K562 (cell line): ENCODE measurements at regions not wholly inside any gene's neighbourhood (a gene's known extent, or its start where the extent isn't known, plus 50 kb on each side); places are given as distances from the start of the nearest gene placed in this dataset.
"Not testable (repeated sequence)": the region's sequence is repeated elsewhere in the genome, so short reads cannot be mapped to it uniquely, and the experiment has no call there.

Experiments
- ATAC-seq: fragments of 200-7000 bp; cut with Tn5 transposase; 3 replicates; pipeline ENCODE4 v1.9.1; 2020; ENCODE audit warnings: moderate library complexity
- BruUV-seq: library from RNA; stranded (reverse); fragments of 400-500 nt; replicated peaks from 2 replicates; lab custom pipeline; 2021; lab: Mats Ljungman, UMichigan
- CTCF ChIA-PET: fragments of 300-600 bp; formaldehyde crosslinking; extraction: SDS; loops from one replicate; lab custom pipeline; 2021; ENCODE audit warnings: low intra/inter-chr PET ratio; lab: Yijun Ruan, JAX
- POLR2A ChIA-PET: fragments of 300-600, 350-650 bp; sonication (Branson Sonifier 250); formaldehyde crosslinking; extraction: SDS; loops from one replicate; lab custom pipeline; 2021; ENCODE audit warnings: antibody characterized with exemption, inconsistent platforms; lab: Yijun Ruan, JAX
- DNase-seq, 4 experiments: peaks; one replicate each; pipeline versions ENCODE4 v3.0.0 to v3.0.0-alpha.2; 2011 to 2018; ENCODE audit warnings: low spot score in 3 of 4, mixed read lengths in 3 of 4; ENCODE audit errors: extremely low read depth in 1 of 4
- FAIRE-seq: peaks from 2 replicates; lab custom pipeline; 2011; peaks lifted over from hg19 to GRCh38; lab: Jason Lieb, UNC
- H2AFZ ChIP-seq: 2 replicates; pipeline ENCODE4 v1.6.0; 2011; ENCODE audit warnings: low read depth, low read length, control low read depth, inconsistent platforms
- H3K27ac ChIP-seq: fragments of 200-600 bp; 3 replicates; pipeline ENCODE4 v1.8.0; 2011; ENCODE audit warnings: low read depth, mild to moderate bottlenecking, control low read depth, inconsistent platforms, low read length, moderate library complexity, mixed read lengths; ENCODE audit errors: extremely low read depth
- H3K27me3 ChIP-seq, 2 experiments: fragments of 300-600 bp in 1 of 2; 2 replicates in 1 of 2; 3 replicates in 1 of 2; pipeline versions ENCODE4 v1.6.0 to v1.8.0; 2011; ENCODE audit warnings: inconsistent platforms in 2 of 2, low read length in 2 of 2, mild to moderate bottlenecking in 1 of 2, mixed read lengths in 1 of 2, moderate library complexity in 1 of 2; ENCODE audit not compliant: control insufficient read depth in 2 of 2, insufficient read depth in 2 of 2
- H3K36me3 ChIP-seq: fragments of 300-600 bp; 3 replicates; pipeline ENCODE4 v1.8.0; 2011; ENCODE audit warnings: mild to moderate bottlenecking, low read length, inconsistent platforms; ENCODE audit not compliant: control insufficient read depth, insufficient read depth
- H3K4me1 ChIP-seq, 2 experiments: fragments of 200-600 bp in 1 of 2; replicated peaks in 1 of 2; 2 replicates in 1 of 2; 3 replicates in 1 of 2; pipeline versions ENCODE4 v1.5.1 to v1.8.0; 2011; ENCODE audit warnings: inconsistent platforms in 2 of 2, low read length in 2 of 2, mild to moderate bottlenecking in 1 of 2, mixed read lengths in 1 of 2, moderate library complexity in 1 of 2; ENCODE audit not compliant: control insufficient read depth in 2 of 2, insufficient read depth in 2 of 2
- H3K4me2 ChIP-seq: 2 replicates; pipeline ENCODE4 v1.6.1; 2011; ENCODE audit warnings: low read length, control low read depth, inconsistent platforms, mixed read lengths; ENCODE audit not compliant: insufficient read depth
- H3K4me3 ChIP-seq: fragments of 200-600 bp; sonication (generic), shearing (Covaris generic); 2 replicates; pipeline ENCODE4 v1.5.1; 2016; ENCODE audit warnings: control low read depth, inconsistent platforms
- H3K79me2 ChIP-seq: fragments of 200-600 bp; 3 replicates; pipeline ENCODE4 v1.8.0; 2011; ENCODE audit warnings: low read length, inconsistent platforms; ENCODE audit not compliant: control insufficient read depth, insufficient read depth
- H3K9ac ChIP-seq, 2 experiments: 2 replicates each; pipeline versions ENCODE4 v1.6.0 to v1.6.1; 2011; ENCODE audit warnings: low read depth in 2 of 2, low read length in 2 of 2, control low read depth in 1 of 2, inconsistent platforms in 1 of 2, mild to moderate bottlenecking in 1 of 2, mixed read lengths in 1 of 2; ENCODE audit not compliant: insufficient read depth in 1 of 2
- H3K9me1 ChIP-seq: one replicate; pipeline ENCODE4 v1.6.0; 2011; ENCODE audit warnings: inconsistent platforms, mild to moderate bottlenecking, low read length, moderate library complexity; ENCODE audit not compliant: control insufficient read depth, insufficient read depth
- H3K9me3 ChIP-seq: replicated peaks from 2 replicates; pipeline ENCODE4 v1.5.1; 2011; ENCODE audit warnings: low read depth, low read length, inconsistent platforms; ENCODE audit not compliant: control insufficient read depth, insufficient read depth
- H4K20me1 ChIP-seq: replicated peaks from 2 replicates; pipeline ENCODE4 v1.6.1; 2011; ENCODE audit warnings: low read length, inconsistent platforms, mixed read lengths; ENCODE audit not compliant: control insufficient read depth, insufficient read depth
- ATF7 ChIP-seq: fragments of 450-650 bp; IDR thresholded peaks from 2 replicates; pipeline ENCODE4 v1.7.1; 2014; ENCODE audit warnings: mild to moderate bottlenecking, moderate library complexity
- CREM ChIP-seq: IDR thresholded peaks from 2 replicates; pipeline ENCODE4 v1.6.1; 2014; ENCODE audit warnings: antibody characterized with exemption, low read depth
- CXXC5 ChIP-seq: fragments of 250-450 bp; sonication (Bioruptor Pico); IDR thresholded peaks from 2 replicates; pipeline ENCODE4 v1.8.0; 2022; ENCODE audit warnings: inconsistent platforms, mild to moderate bottlenecking, moderate library complexity
- HCFC1 ChIP-seq: IDR thresholded peaks from 2 replicates; pipeline ENCODE4 v1.6.1; 2012; ENCODE audit warnings: low read depth, low read length, improper control_type of control experiment
- KDM5B ChIP-seq: fragments of 200-600 bp; sonication (generic); IDR thresholded peaks from 2 replicates; pipeline ENCODE4 v1.6.1; 2012; ENCODE audit warnings: low read depth, mild to moderate bottlenecking, moderate library complexity, low read length, control low read depth, inconsistent platforms; ENCODE audit not compliant: insufficient replicate concordance
- L3MBTL2 ChIP-seq: fragments of 450-650 bp; IDR thresholded peaks from 2 replicates; pipeline ENCODE4 v1.6.1; 2016; ENCODE audit warnings: mild to moderate bottlenecking, moderate library complexity
- MEIS2 ChIP-seq: fragments of 450-650 bp; IDR thresholded peaks from 2 replicates; pipeline ENCODE4 v1.6.1; 2014; ENCODE audit warnings: mild to moderate bottlenecking; ENCODE audit not compliant: partially characterized antibody
- MYC ChIP-seq, 2 experiments: fragments of 250-450 bp in 1 of 2; sonication (Bioruptor Pico) in 1 of 2; IDR thresholded peaks; 2 replicates each; pipeline versions ENCODE4 v1.5.1 to v1.6.1; 2012 to 2021; ENCODE audit warnings: low read depth in 2 of 2, borderline replicate concordance in 1 of 2, improper control_type of control experiment in 1 of 2, low read length in 1 of 2, mild to moderate bottlenecking in 1 of 2, moderate library complexity in 1 of 2
- NRF1 ChIP-seq, 2 experiments: fragments of 450-650 bp; IDR thresholded peaks in 1 of 2; conservative IDR thresholded peaks in 1 of 2; 2 replicates each; pipeline ENCODE4 v1.6.1; 2014; ENCODE audit warnings: mild to moderate bottlenecking in 2 of 2
- PHF8 ChIP-seq: fragments of 200-600 bp; sonication (generic); IDR thresholded peaks from 2 replicates; pipeline ENCODE4 v1.6.1; 2012; ENCODE audit warnings: mixed run types, mild to moderate bottlenecking, inconsistent platforms, low read length, moderate library complexity, borderline replicate concordance
- POLR2A ChIP-seq: fragments of 450-650 bp; conservative IDR thresholded peaks from 2 replicates; pipeline ENCODE4 v1.6.1; 2016
- POLR2G ChIP-seq: fragments of 200-400 bp; formaldehyde crosslinking; IDR thresholded peaks from 2 replicates; pipeline ENCODE4 v1.6.1; 2017; ENCODE audit warnings: low read depth, mild to moderate bottlenecking, antibody characterized with exemption, low read length, moderate library complexity
- RBBP5 ChIP-seq: fragments of 200-600 bp; sonication (generic); IDR thresholded peaks from 2 replicates; pipeline ENCODE4 v1.6.1; 2012; ENCODE audit warnings: borderline replicate concordance, mild to moderate bottlenecking, low read length, control low read depth, inconsistent platforms; ENCODE audit not compliant: insufficient read depth, poor library complexity, severe bottlenecking
- RBFOX2 ChIP-seq: fragments of 200-400 bp; formaldehyde crosslinking; IDR thresholded peaks from 2 replicates; pipeline ENCODE4 v1.6.1; 2017; ENCODE audit warnings: low read depth, mild to moderate bottlenecking, low read length, moderate library complexity
- RFX1 ChIP-seq: fragments of 450-650 bp; IDR thresholded peaks from 2 replicates; pipeline ENCODE4 v1.6.1; 2016; ENCODE audit warnings: mild to moderate bottlenecking, moderate library complexity
- TAF1 ChIP-seq: IDR thresholded peaks from 2 replicates; pipeline ENCODE4 v1.6.1; 2011; ENCODE audit warnings: mild to moderate bottlenecking, low read length, moderate library complexity; ENCODE audit not compliant: insufficient read depth, control insufficient read depth, severe bottlenecking; ENCODE audit errors: extremely low read depth
- YY1 ChIP-seq, 3 experiments: IDR thresholded peaks; 2 replicates each; pipeline ENCODE4 v1.6.1; 2011; ENCODE audit warnings: low read length in 2 of 3, mild to moderate bottlenecking in 2 of 3, moderate library complexity in 2 of 3, borderline replicate concordance in 1 of 3, control low read depth in 1 of 3, low read depth in 1 of 3; ENCODE audit not compliant: insufficient read depth in 3 of 3, insufficient replicate concordance in 2 of 3, control insufficient read depth in 1 of 3, insufficient read length in 1 of 3; ENCODE audit errors: extremely low read depth in 1 of 3
- ZBTB2 ChIP-seq: fragments of 450-650 bp; IDR thresholded peaks from 2 replicates; pipeline ENCODE4 v1.6.1; 2016; ENCODE audit warnings: antibody characterized with exemption
- ZFP91 ChIP-seq: sonication (generic); formaldehyde crosslinking; IDR thresholded peaks from 2 replicates; pipeline ENCODE4 v1.8.0; 2022; ENCODE audit warnings: mild to moderate bottlenecking, missing genetic modification reagents
- ZFX ChIP-seq: sonication (generic); formaldehyde crosslinking; IDR thresholded peaks from 2 replicates; pipeline ENCODE4 v1.8.0; 2022; ENCODE audit warnings: mild to moderate bottlenecking, missing genetic modification reagents, moderate library complexity
- WGBS: fragments of 100-300 bp; shearing (Covaris generic); methylation state at CpG from one replicate; pipeline ENCODE4 v1.1.6; 2016; ENCODE audit warnings: low coverage, mixed read lengths; ENCODE audit not compliant: insufficient coverage; ENCODE audit errors: missing lambda C conversion rate; 5-methylcytosine and 5-hydroxymethylcytosine counted together
- in situ Hi-C: fragments of 300-500 bp; cut with MboI; formaldehyde crosslinking; loops from 4 replicates; pipeline ENCODE4 v1.15.0; 2018; ENCODE audit warnings: inconsistent platforms, mixed read lengths
- intact Hi-C: fragments of 100-400 bp; cut with micrococcal nuclease; formaldehyde crosslinking; loops from 2 replicates; pipeline ENCODE4 v1.14.2; 2022

- peak overlapping the region; percentile 67; the same call in 2 of the 3 replicates for H3K27ac ChIP-seq
- BruUV-seq; intact Hi-C loops; H3K9me1 ChIP-seq; POLR2A ChIA-PET; H3K9me3 ChIP-seq; H4K20me1 ChIP-seq; in situ Hi-C loops; H3K36me3 ChIP-seq; FAIRE-seq; CTCF ChIA-PET; H3K27me3 ChIP-seq; TF ChIP-seq MYC (CRISPR knock-in tag; IDR thresholded peaks at IDR 0.05; ENCODE audit: borderline replicate concordance, low read depth): not testable (repeated sequence)
- 8% methylated on average over 24 of the region's 28 CpGs for WGBS
- peak overlapping the region; percentile 76 for H3K4me2 ChIP-seq
- ATAC-seq: peak; percentile 97
- peak; percentile 53 to 95 (median 59) for DNase-seq
- H3K9ac ChIP-seq: peak overlapping the region; percentile 69 to 88
- H3K4me1 ChIP-seq: peaks cover 0 to 17% of the 10 kb centered on the region in 2 experiments; a peak in 2 of 5 replicates
- peaks cover 31% of the 10 kb centered on the region for H3K79me2 ChIP-seq
- peak overlapping the region; percentile 80 for H2AFZ ChIP-seq
- peak overlapping the region; percentile 53 for H3K4me3 ChIP-seq
- TF ChIP-seq TAF1: peak; percentile 34
- TF ChIP-seq CXXC5: 0 out of 2 replicates have a peak, but pooled peaks have one; percentile 28
- peak; percentile 50 for TF ChIP-seq POLR2A
- peak; percentile 83 for TF ChIP-seq POLR2G
- peak; percentile 33; the same call in 1 of the 2 replicates for TF ChIP-seq MYC (IDR thresholded peaks at IDR 0.05; ENCODE audit: low read depth, low read length)
- TF ChIP-seq MEIS2: peak; percentile 69
- TF ChIP-seq KDM5B: peak; percentile 53
- TF ChIP-seq ATF7: peak; percentile 28; the same call in 1 of the 2 replicates
- peak; percentile 52 for TF ChIP-seq ZFX (CRISPR knock-in tag)
- TF ChIP-seq RBBP5: peak; percentile 38
- TF ChIP-seq NRF1 (conservative IDR thresholded peaks at IDR 0.05 in 1 of 2, IDR thresholded peaks at IDR 0.05 in 1 of 2): peak; percentile 95 to 96
- peak; percentile 78 for TF ChIP-seq RFX1
- TF ChIP-seq YY1 (IDR thresholded peaks at IDR 0.05; ENCODE audit: borderline replicate concordance in 1 of 3, control insufficient read depth in 1 of 3, extremely low read depth in 1 of 3, insufficient read depth in 3 of 3, insufficient read length in 1 of 3, insufficient replicate concordance in 2 of 3, low read depth in 1 of 3, low read length in 2 of 3): peak; percentile 16 to 87 (median 69)
- TF ChIP-seq HCFC1: peak; percentile 31; the same call in 1 of the 2 replicates
- peak; percentile 96 for TF ChIP-seq ZFP91
- TF ChIP-seq L3MBTL2: peak; percentile 37
- TF ChIP-seq PHF8: peak; percentile 56; the same call in 1 of the 2 replicates
- peak; percentile 94 for TF ChIP-seq ZBTB2
- peak; percentile 68 for TF ChIP-seq CREM
- TF ChIP-seq RBFOX2: peak; percentile 78
Observed at GRCh38 chr9:65386699-65387098, 101.7 kb upstream of the FOXD4L5 start.
